ENCODE measurements at regions not wholly inside any gene's neighbourhood (a gene's known extent, or its start where the extent isn't known, plus 50 kb on each side); places are given as distances from the start of the nearest gene placed in this dataset.

GRCh38 chr7:109782806-109783205 lies 1213.1 kb downstream of the DNAJB9 start:
- H3K9me3 Mint-ChIP-seq (ENCODE audit: low read depth, unreplicated experiment) = peaks cover 11% of the 10 kb centered on the region
- no TSS peak for BruUV-seq (replicated peaks)

GRCh38 chr7:109806548-109806947 lies 1236.9 kb downstream of the DNAJB9 start:
- H3K4me1 Mint-ChIP-seq (ENCODE audit: low read depth, unreplicated experiment) = no peaks in the 10 kb centered on the region
- no peak overlapping the region for H3K4me3 Mint-ChIP-seq (ENCODE audit: low read depth, unreplicated experiment)
- CTCF ChIA-PET = no interaction called here
- H3K27ac Mint-ChIP-seq (ENCODE audit: unreplicated experiment) = no peak overlapping the region
- BruUV-seq (replicated peaks) = no TSS peak
- no peaks in the 10 kb centered on the region for H3K36me3 Mint-ChIP-seq (ENCODE audit: insufficient read depth, unreplicated experiment)
- no peaks in the 10 kb centered on the region for H3K27me3 Mint-ChIP-seq (ENCODE audit: unreplicated experiment)
- peaks cover 10% of the 10 kb centered on the region for H3K9me3 Mint-ChIP-seq (ENCODE audit: low read depth, unreplicated experiment)
- TF ChIP-seq, protein P1, sequence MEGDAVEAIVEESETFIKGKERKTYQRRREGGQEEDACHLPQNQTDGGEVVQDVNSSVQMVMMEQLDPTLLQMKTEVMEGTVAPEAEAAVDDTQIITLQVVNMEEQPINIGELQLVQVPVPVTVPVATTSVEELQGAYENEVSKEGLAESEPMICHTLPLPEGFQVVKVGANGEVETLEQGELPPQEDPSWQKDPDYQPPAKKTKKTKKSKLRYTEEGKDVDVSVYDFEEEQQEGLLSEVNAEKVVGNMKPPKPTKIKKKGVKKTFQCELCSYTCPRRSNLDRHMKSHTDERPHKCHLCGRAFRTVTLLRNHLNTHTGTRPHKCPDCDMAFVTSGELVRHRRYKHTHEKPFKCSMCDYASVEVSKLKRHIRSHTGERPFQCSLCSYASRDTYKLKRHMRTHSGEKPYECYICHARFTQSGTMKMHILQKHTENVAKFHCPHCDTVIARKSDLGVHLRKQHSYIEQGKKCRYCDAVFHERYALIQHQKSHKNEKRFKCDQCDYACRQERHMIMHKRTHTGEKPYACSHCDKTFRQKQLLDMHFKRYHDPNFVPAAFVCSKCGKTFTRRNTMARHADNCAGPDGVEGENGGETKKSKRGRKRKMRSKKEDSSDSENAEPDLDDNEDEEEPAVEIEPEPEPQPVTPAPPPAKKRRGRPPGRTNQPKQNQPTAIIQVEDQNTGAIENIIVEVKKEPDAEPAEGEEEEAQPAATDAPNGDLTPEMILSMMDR (IDR thresholded peaks at IDR 0.05; ENCODE audit: unreplicated experiment) = no peak
- intact Hi-C loops (cut with micrococcal nuclease; ENCODE audit: unreplicated experiment) = no loop called here
- DNase-seq = no peak

More at GRCh38 chr7:109782806-109783205, 1213.1 kb downstream of the DNAJB9 start:
- Mint-ChIP-seq H3K27ac (ENCODE audit: unreplicated experiment) (no peak overlapping the region), H3K4me1 (ENCODE audit: low read depth, unreplicated experiment) (no peaks in the 10 kb centered on the region), H3K36me3 (ENCODE audit: insufficient read depth, unreplicated experiment) (no peaks in the 10 kb centered on the region), H3K27me3 (ENCODE audit: unreplicated experiment) (no peaks in the 10 kb centered on the region), H3K4me3 (ENCODE audit: low read depth, unreplicated experiment) (no peak overlapping the region)
- TF ChIP-seq, protein P1 (IDR thresholded peaks at IDR 0.05; ENCODE audit: unreplicated experiment) = no peak
- intact Hi-C loops (cut with micrococcal nuclease; ENCODE audit: unreplicated experiment) = no loop called here
- DNase-seq = no peak
- CTCF ChIA-PET = no interaction called here

GRCh38 chr7:109821156-109821555 lies 1251.5 kb downstream of the DNAJB9 start:
- CTCF ChIA-PET = no interaction called here
- BruUV-seq (replicated peaks) = no TSS peak
- no peak overlapping the region for H3K4me3 Mint-ChIP-seq (ENCODE audit: low read depth, unreplicated experiment)

DNA sequence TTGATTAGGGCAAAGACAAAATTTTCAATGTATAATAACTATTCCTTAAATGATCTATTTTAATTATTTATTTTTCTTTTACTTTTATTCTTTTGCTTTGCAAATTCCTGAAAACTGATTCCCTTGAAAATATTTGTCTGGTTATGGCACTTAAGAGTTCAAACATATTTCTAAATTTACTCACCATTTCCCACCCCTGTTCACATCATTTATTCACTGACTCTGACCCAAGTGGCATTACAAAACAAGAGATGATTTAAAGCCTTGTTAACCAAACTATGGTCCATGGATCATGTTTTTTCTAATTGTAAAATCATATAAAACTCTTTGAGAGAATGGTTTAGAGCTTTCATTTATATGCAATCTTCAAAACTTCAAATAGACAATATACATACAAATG lies 1256.1 kb upstream of the LRRN3 start:
- no peak overlapping the region for H3K4me3 Mint-ChIP-seq (ENCODE audit: low read depth, unreplicated experiment)
- CTCF ChIA-PET = no interaction called here
- intact Hi-C loops (cut with micrococcal nuclease; ENCODE audit: unreplicated experiment) = no loop called here
- BruUV-seq (replicated peaks) = no TSS peak
- H3K4me1 Mint-ChIP-seq (ENCODE audit: low read depth, unreplicated experiment) = no peaks in the 10 kb centered on the region
- H3K27me3 Mint-ChIP-seq (ENCODE audit: unreplicated experiment) = no peaks in the 10 kb centered on the region
- H3K36me3 Mint-ChIP-seq (ENCODE audit: insufficient read depth, unreplicated experiment) = no peaks in the 10 kb centered on the region
- TF ChIP-seq, protein P1 (IDR thresholded peaks at IDR 0.05; ENCODE audit: unreplicated experiment) = no peak
- no peaks in the 10 kb centered on the region for H3K9me3 Mint-ChIP-seq (ENCODE audit: low read depth, unreplicated experiment)
- no peak overlapping the region for H3K27ac Mint-ChIP-seq (ENCODE audit: unreplicated experiment)
- no peak for DNase-seq

More at GRCh38 chr7:109821156-109821555, 1251.5 kb downstream of the DNAJB9 start:
- H3K27me3 Mint-ChIP-seq (ENCODE audit: unreplicated experiment) = no peaks in the 10 kb centered on the region
- no peaks in the 10 kb centered on the region for H3K4me1 Mint-ChIP-seq (ENCODE audit: low read depth, unreplicated experiment)
- intact Hi-C loops (cut with micrococcal nuclease; ENCODE audit: unreplicated experiment) = no loop called here
- DNase-seq = no peak
- H3K27ac Mint-ChIP-seq (ENCODE audit: unreplicated experiment) = no peak overlapping the region
- no peaks in the 10 kb centered on the region for H3K36me3 Mint-ChIP-seq (ENCODE audit: insufficient read depth, unreplicated experiment)
- peaks cover 8% of the 10 kb centered on the region for H3K9me3 Mint-ChIP-seq (ENCODE audit: low read depth, unreplicated experiment)
- TF ChIP-seq, protein P1 (IDR thresholded peaks at IDR 0.05; ENCODE audit: unreplicated experiment) = no peak
